Pancreas (tissue), 10 donors: ENCODE measurements at regions not wholly inside any gene's neighbourhood (a gene's known extent, or its start where the extent isn't known, plus 50 kb on each side); places are given as distances from the start of the nearest gene placed in this dataset.
A peak's percentile ranks its signal among the peaks of the same experiment; 100 is the strongest.

Experiments used
- ATAC-seq, 4 donors: fragments of 200-7000 bp; cut with Tn5 transposase; one replicate each; pipeline versions ENCODE4 v1.8.0 to v1.9.1; 2020; ENCODE audit warnings: mild to moderate bottlenecking in 4 of 4, moderate library complexity in 4 of 4
- DNase-seq, 6 donors: peaks; one replicate each; pipeline ENCODE4 v3.0.0-alpha.2; 2020
- FAIRE-seq: peaks from 2 replicates; lab custom pipeline; 2012; peaks lifted over from hg19 to GRCh38; lab: Jason Lieb, UNC
- H3K27ac ChIP-seq, 4 donors: fragments of 200-600 bp; sonication (generic); 1 replicate in 3 of 4; 2 replicates in 1 of 4; pipeline versions ENCODE4 v1.5.0 to v1.8.0; 2020
- H3K27me3 ChIP-seq, 4 donors: fragments of 200-600 bp; one replicate each; pipeline ENCODE4 v1.8.0; 2021
- H3K36me3 ChIP-seq, 3 donors: fragments of 200-600 bp; sonication (generic) in 1 of 3; one replicate each; pipeline versions ENCODE4 v1.5.0 to v1.8.0; 2020 to 2021
- H3K4me1 ChIP-seq, 3 donors: fragments of 200-600 bp; one replicate each; pipeline ENCODE4 v1.8.0; 2021
- H3K4me3 ChIP-seq, 4 donors: fragments of 200-600 bp; sonication (generic) in 2 of 4; one replicate each; pipeline versions ENCODE4 v1.5.0 to v1.8.0; 2020 to 2021
- H3K9me3 ChIP-seq, 4 donors: fragments of 200-600 bp; one replicate each; pipeline ENCODE4 v1.8.0; 2021
- WGBS, 2 donors: extraction: QIAGEN DNeasy Blood & Tissue Kit; methylation state at CpG; one replicate each; pipeline ENCODE4 v1.1.7; 2013; 5-methylcytosine and 5-hydroxymethylcytosine counted together
- intact Hi-C, 3 donors: fragments of 100-400 bp; cut with DNase I; formaldehyde crosslinking; loops; one replicate each; pipeline versions ENCODE4 v1.11.1 to v1.14.2; 2022
- TF ChIP-seq, protein P1 (sequence below), 4 donors: fragments of 200-600 bp; sonication (generic) in 3 of 4; IDR thresholded peaks; one replicate each; pipeline versions ENCODE4 v1.5.0 to v1.8.0; 2021; ENCODE audit warnings: antibody characterized with exemption in 4 of 4
- donor health status: healthy with polysubstance abuse.
- donor health status: DM: no; HTN: no; CAD: no; lungs with moderate emphysema.
- donor health status: DM: no; HTN: no; CAD: no.
- donor health status: control.
- donor health status: control.
- donor health status: Bipolar disorder and iron deficiency.
- donor health status: DM: yes; HTN: yes; CAD: no.
- donor health status: DM: no; HTN: no; CAD: no.
- donor health status: DM: no; HTN: no; CAD: no.
- donor health status: DM: yes; HTN: yes; CAD: no.

DNA sequence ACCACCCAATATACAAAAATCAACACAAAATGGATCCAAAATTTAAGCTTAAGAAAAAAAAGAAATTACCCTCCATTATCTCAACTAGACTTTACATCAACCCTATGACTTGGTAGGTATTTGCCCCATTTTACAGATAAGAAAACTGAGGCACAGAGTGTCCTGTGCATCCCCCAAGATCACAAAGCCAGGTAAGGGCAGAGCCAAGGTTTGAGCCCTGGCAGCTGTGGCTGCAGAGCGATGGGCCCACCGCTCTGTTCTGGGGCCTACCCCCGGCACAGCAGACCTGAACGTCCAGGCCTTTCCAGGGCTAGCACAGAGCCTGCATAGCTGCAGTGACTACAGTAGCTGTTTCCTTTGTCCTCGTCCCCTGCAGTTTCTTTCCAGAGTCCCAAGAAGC, 417.6 kb downstream of the SOX9 start:
- no peak overlapping the region for H3K27ac ChIP-seq
- intact Hi-C loops, result loop anchor here in 2 of 3 donors (10.0 kb wide), 3 partner anchors 414 to 1074 kb away; partner anchors contain the start of gene SOX9 (in 2 of the 2)
- H3K4me1 ChIP-seq, result peaks cover 0 to 9% (median 0%) of the 10 kb centered on the region in 3 donors

DNA sequence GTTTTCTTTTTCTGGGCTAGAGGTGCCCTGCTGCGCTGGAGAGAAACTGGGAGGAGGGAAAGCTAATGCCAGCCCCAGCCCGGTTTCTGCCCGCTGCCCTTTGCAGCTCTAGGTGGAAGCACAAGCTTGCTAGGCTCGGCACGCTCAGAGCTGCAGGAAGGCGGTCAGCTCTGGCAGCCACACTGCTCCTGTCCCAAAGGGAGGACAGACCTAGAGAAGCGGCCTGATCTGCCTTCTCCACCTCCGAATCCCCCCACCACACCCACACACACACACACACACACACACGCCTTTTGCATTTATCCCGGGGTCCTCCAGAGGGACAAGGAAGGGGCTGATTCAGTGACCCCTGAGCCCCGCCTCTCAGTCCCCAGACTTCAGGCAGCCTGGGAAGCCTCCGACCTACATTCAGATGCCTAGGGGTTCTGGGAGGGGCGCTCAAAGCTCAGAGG, 418.1 kb downstream of the SOX9 start:
- ATAC-seq (peak in 1 of 4 donors; percentile 15), FAIRE-seq (no peak), DNase-seq (peak in 1 of 6 donors; percentile 58)
- Histone ChIP-seq H3K27ac (no peak overlapping the region), H3K4me3 (no peak overlapping the region), H3K9me3 (no peaks in the 10 kb centered on the region), H3K27me3 (no peaks in the 10 kb centered on the region), H3K36me3 (no peaks in the 10 kb centered on the region), H3K4me1 (peaks cover 0 to 9% (median 0%) of the 10 kb centered on the region in 3 donors)
- intact Hi-C loops, result loop anchor here in 2 of 3 donors (10.0 kb wide), 3 partner anchors 414 to 1074 kb away; partner anchors contain the start of gene SOX9 (in 2 of the 2)
- TF ChIP-seq, protein P1, sequence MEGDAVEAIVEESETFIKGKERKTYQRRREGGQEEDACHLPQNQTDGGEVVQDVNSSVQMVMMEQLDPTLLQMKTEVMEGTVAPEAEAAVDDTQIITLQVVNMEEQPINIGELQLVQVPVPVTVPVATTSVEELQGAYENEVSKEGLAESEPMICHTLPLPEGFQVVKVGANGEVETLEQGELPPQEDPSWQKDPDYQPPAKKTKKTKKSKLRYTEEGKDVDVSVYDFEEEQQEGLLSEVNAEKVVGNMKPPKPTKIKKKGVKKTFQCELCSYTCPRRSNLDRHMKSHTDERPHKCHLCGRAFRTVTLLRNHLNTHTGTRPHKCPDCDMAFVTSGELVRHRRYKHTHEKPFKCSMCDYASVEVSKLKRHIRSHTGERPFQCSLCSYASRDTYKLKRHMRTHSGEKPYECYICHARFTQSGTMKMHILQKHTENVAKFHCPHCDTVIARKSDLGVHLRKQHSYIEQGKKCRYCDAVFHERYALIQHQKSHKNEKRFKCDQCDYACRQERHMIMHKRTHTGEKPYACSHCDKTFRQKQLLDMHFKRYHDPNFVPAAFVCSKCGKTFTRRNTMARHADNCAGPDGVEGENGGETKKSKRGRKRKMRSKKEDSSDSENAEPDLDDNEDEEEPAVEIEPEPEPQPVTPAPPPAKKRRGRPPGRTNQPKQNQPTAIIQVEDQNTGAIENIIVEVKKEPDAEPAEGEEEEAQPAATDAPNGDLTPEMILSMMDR (IDR thresholded peaks at IDR 0.05), result no peak
- 91 to 92% methylated on average over 12 to 13 of the region's 13 CpGs for WGBS, 2 donors

More for the DNA sequence above, 417.6 kb downstream of the SOX9 start:
- TF ChIP-seq, protein P1 (IDR thresholded peaks at IDR 0.05), result no peak
- FAIRE-seq (no peak), DNase-seq (peak in 1 of 6 donors; percentile 20), ATAC-seq (no peak)
- H3K4me3 ChIP-seq, result no peak overlapping the region
- H3K27me3 ChIP-seq, result no peaks in the 10 kb centered on the region
- 86 to 92% methylated on average over 5 of the region's 5 CpGs for WGBS, 2 donors
- no peaks in the 10 kb centered on the region for H3K9me3 ChIP-seq
- no peaks in the 10 kb centered on the region for H3K36me3 ChIP-seq

DNA sequence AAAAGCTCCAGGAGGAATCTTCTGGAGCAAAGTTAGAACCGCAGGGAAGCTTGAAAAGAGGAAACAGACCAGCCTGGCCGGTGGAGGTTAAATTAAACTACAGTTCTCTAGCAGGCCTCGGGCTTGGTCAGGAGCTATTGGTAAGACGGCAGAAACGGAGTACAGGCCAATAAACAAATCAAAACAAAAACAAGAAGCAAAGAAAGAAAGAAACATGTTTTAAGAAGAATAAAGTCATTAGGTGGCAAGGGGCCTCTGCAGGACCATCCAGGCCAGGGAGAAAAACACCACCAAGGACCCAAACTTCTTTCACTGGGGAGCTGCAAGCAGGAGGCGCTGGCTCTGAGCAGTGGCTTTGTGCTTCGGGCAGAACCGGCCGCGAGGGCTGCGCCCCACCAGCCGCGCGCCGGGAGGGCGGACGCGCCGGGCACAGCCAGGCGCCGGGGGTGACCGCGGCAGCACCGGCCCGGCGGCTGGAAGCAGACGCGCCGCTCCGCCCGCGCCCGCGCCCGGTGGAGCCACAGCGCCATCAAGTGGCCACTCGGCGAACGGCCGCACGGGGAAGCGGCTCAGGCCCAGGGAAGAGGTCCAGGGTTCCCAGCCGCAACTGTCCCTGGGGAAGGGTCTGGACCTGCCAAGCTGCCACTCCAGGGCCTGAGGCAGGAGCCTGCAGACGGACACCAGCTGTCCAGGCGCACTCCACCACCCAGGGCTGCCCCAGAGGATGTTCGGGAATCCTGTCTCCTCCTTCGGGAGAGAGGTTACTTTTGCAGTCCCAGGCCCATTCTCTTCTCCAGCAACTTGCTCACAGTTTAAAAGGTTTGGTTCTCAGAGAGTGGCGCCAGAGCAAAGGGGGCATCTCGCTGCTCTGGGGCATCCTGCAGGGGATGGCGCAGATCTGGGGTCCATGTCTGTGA, 419.4 kb downstream of the SOX9 start:
- H3K27ac ChIP-seq, result peak overlapping the region; percentile 45 to 67 (median 54)
- no peaks in the 10 kb centered on the region for H3K36me3 ChIP-seq
- TF ChIP-seq, protein P1 (IDR thresholded peaks at IDR 0.05), result peak; percentile 83 to 88 (median 84)
- no peaks in the 10 kb centered on the region for H3K27me3 ChIP-seq
- H3K9me3 ChIP-seq, result no peaks in the 10 kb centered on the region
- H3K4me1 ChIP-seq, result peaks cover 0 to 9% (median 0%) of the 10 kb centered on the region in 3 donors
- peak overlapping the region in 2 of 4 donors; percentile 8 to 16 for H3K4me3 ChIP-seq
- peak; percentile 96 to 99 (median 98) for ATAC-seq
- WGBS, 2 donors, result 7 to 8% methylated on average over 50 of the region's 50 CpGs
- intact Hi-C loops, result loop anchor here in 2 of 3 donors (10.0 kb wide), 3 partner anchors 415 to 1075 kb away; partner anchors contain the start of gene SOX9 (in 2 of the 2)
- peak; percentile 54 to 97 (median 86) for DNase-seq
- FAIRE-seq, result no peak

DNA sequence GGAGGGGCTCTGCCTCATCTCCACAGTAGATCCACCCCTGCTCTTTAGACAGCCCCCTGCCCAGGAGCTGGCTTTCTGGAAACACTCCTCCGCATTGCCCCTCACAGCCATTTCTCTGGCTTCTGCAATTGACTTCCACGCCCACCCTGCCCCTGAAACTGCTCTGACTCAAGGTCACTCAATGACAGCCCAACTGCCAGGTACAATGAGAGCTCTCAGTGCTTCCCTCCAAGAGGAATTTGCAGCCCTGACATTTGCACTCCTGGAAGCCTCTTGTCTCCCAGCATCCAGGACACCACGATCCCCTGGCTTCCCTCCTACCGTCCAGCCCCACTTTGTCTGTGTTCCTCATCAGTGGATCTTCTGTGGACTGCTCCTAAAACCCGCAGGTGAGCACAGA, 421.5 kb downstream of the SOX9 start:
- intact Hi-C loops, result no loop called here
- TF ChIP-seq, protein P1 (IDR thresholded peaks at IDR 0.05), result no peak
- Histone ChIP-seq H3K9me3 (no peaks in the 10 kb centered on the region), H3K4me3 (no peak overlapping the region), H3K36me3 (no peaks in the 10 kb centered on the region), H3K27ac (no peak overlapping the region), H3K27me3 (no peaks in the 10 kb centered on the region), H3K4me1 (peaks cover 0 to 9% (median 0%) of the 10 kb centered on the region in 3 donors)
- DNase-seq, result no peak
- WGBS, 2 donors, result 55 to 60% methylated on average over 5 of the region's 5 CpGs
- no peak for ATAC-seq
- no peak for FAIRE-seq
